ENCODE measurements at regions not wholly inside any gene's neighbourhood (a gene's known extent, or its start where the extent isn't known, plus 50 kb on each side); places are given as distances from the start of the nearest gene placed in this dataset.

DNA sequence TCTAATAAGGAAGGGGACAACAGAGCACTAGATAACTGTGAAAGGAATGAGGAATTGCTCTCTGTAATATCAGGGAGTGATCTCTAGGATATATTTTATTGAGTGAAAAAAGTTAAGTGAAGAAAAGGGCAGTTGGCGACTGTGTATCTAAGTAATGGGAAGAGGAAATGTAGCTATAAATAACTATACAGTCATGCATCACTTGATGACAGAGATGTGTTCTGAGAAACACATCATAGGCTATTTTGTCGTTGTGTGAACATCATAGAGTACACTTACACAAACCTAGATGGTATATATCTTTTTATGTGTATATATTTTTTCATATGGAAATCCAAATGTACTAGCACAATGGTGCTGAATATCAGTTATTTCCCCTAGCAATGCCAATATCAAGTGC is 329.3 kb downstream of the TXNL1 start:
- no peaks in the 10 kb centered on the region for H3K79me1 ChIP-seq (ENCODE audit: insufficient read depth, low read depth, low read length, poor library complexity, severe bottlenecking)
- H3K4me1 Mint-ChIP-seq = peaks cover 7 to 12% of the 10 kb centered on the region in 2 experiments
- H3K4me3 Mint-ChIP-seq = no peak overlapping the region
- H3K27me3 ChIP-seq (ENCODE audit: insufficient read depth, low read length) = no peaks in the 10 kb centered on the region
- H3K56ac ChIP-seq (ENCODE audit: insufficient read length, low read depth, low read length) = no peak overlapping the region
- no peak overlapping the region for H4K91ac ChIP-seq (ENCODE audit: insufficient read length, low read depth, low read length)
- no peak overlapping the region for H4K5ac ChIP-seq (ENCODE audit: insufficient read length, low read depth, low read length)
- H3K9me3 ChIP-seq (ENCODE audit: control insufficient read depth, low read depth, low read length) = no peaks in the 10 kb centered on the region
- no peaks in the 10 kb centered on the region for H3K27me3 Mint-ChIP-seq (ENCODE audit: low read depth)
- H3K9ac ChIP-seq (ENCODE audit: extremely low read depth, insufficient read length, low read length) = no peak overlapping the region
- H3K36me3 Mint-ChIP-seq (ENCODE audit: insufficient read depth in 1 of 3, low read depth in 3 of 3) = no peaks in the 10 kb centered on the region
- H2AK5ac ChIP-seq (ENCODE audit: insufficient read length, low read length) = no peak overlapping the region
- H3K18ac ChIP-seq (ENCODE audit: insufficient read length, low read depth, low read length) = no peak overlapping the region
- no peak overlapping the region for H3K27ac ChIP-seq (ENCODE audit: insufficient read length, low read depth, low read length)
- no peaks in the 10 kb centered on the region for H3K79me2 ChIP-seq (ENCODE audit: insufficient read depth, low read length)
- H3T11ph ChIP-seq (ENCODE audit: low read length) = no peak overlapping the region
- no peaks in the 10 kb centered on the region for H3K23me2 ChIP-seq (ENCODE audit: insufficient read length, low read depth, low read length, poor library complexity, severe bottlenecking)
- H2BK5ac ChIP-seq (ENCODE audit: insufficient read length, low read length) = no peak overlapping the region
- H2BK15ac ChIP-seq (ENCODE audit: low read depth, low read length) = no peak overlapping the region
- H2AFZ ChIP-seq (ENCODE audit: low read length) = no peak overlapping the region
- no peak overlapping the region for H3K4ac ChIP-seq (ENCODE audit: low read depth, low read length)
- no peak overlapping the region for H3K14ac ChIP-seq (ENCODE audit: insufficient read depth, low read length)
- TF ChIP-seq, protein P1, sequence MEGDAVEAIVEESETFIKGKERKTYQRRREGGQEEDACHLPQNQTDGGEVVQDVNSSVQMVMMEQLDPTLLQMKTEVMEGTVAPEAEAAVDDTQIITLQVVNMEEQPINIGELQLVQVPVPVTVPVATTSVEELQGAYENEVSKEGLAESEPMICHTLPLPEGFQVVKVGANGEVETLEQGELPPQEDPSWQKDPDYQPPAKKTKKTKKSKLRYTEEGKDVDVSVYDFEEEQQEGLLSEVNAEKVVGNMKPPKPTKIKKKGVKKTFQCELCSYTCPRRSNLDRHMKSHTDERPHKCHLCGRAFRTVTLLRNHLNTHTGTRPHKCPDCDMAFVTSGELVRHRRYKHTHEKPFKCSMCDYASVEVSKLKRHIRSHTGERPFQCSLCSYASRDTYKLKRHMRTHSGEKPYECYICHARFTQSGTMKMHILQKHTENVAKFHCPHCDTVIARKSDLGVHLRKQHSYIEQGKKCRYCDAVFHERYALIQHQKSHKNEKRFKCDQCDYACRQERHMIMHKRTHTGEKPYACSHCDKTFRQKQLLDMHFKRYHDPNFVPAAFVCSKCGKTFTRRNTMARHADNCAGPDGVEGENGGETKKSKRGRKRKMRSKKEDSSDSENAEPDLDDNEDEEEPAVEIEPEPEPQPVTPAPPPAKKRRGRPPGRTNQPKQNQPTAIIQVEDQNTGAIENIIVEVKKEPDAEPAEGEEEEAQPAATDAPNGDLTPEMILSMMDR (conservative IDR thresholded peaks at IDR 0.05) = no peak
- DNase-seq = no peak
- no peak overlapping the region for H2BK120ac ChIP-seq (ENCODE audit: low read depth, low read length, poor library complexity, severe bottlenecking)
- H3K4me1 ChIP-seq (ENCODE audit: insufficient read depth, low read length) = peaks cover 4% of the 10 kb centered on the region; the same call in 1 of the 2 replicates
- 100% methylated on average over 1 of the region's 2 CpGs for WGBS (ENCODE audit: extremely low coverage, insufficient read length, low lambda C conversion rate)
- no peak overlapping the region for H2BK12ac ChIP-seq (ENCODE audit: insufficient read length, low read depth, low read length)
- H4K8ac ChIP-seq (replicated peaks; ENCODE audit: insufficient read length, low read depth, low read length) = no peak overlapping the region
- no peak overlapping the region for H3K4me2 ChIP-seq (ENCODE audit: insufficient read depth, insufficient read length, low read length)
- H3K23ac ChIP-seq (ENCODE audit: insufficient read length, low read depth, low read length) = no peak overlapping the region
- no peak overlapping the region for H3K27ac Mint-ChIP-seq
- no peaks in the 10 kb centered on the region for H4K20me1 ChIP-seq (ENCODE audit: control insufficient read depth, insufficient read depth, insufficient read length)
- H3K9me3 Mint-ChIP-seq = no peaks in the 10 kb centered on the region
- no peak overlapping the region for H2BK20ac ChIP-seq (ENCODE audit: low read depth, low read length, poor library complexity, severe bottlenecking)
